ENCODE measurements at regions not wholly inside any gene's neighbourhood (a gene's known extent, or its start where the extent isn't known, plus 50 kb on each side); places are given as distances from the start of the nearest gene placed in this dataset.
"Not testable (repeated sequence)": the region's sequence is repeated elsewhere in the genome, so short reads cannot be mapped to it uniquely, and the experiment has no call there.

- no peak for DNase-seq (ENCODE audit: low spot score)
Observed at GRCh38 chr14:46596236-46596635, 55.3 kb downstream of the RPL10L start.

GRCh38 chr14:46582826-46583225 lies 68.8 kb downstream of the RPL10L start:
- no peak for DNase-seq (ENCODE audit: low spot score)

- DNase-seq (ENCODE audit: low spot score), result no peak
Observed at GRCh38 chr14:46581036-46581671, 70.4 kb downstream of the RPL10L start.

- DNase-seq (ENCODE audit: low spot score), result no peak
Observed at GRCh38 chr14:46574978-46575375, 76.6 kb downstream of the RPL10L start.

- DNase-seq (ENCODE audit: low spot score), result no peak
Observed at GRCh38 chr14:46574221-46574977, 77.2 kb downstream of the RPL10L start.

GRCh38 chr14:46573498-46573897 lies 78.1 kb downstream of the RPL10L start:
- no peak for DNase-seq (ENCODE audit: low spot score)

- no peak for DNase-seq (ENCODE audit: low spot score)
Observed at GRCh38 chr14:46571970-46572369, 79.6 kb downstream of the RPL10L start.

GRCh38 chr14:46568161-46568560 lies 83.4 kb downstream of the RPL10L start:
- not testable (repeated sequence) for DNase-seq (ENCODE audit: low spot score)

GRCh38 chr14:46550836-46551235 lies 100.7 kb downstream of the RPL10L start:
- no peak for DNase-seq (ENCODE audit: low spot score)

- no peak for DNase-seq (ENCODE audit: low spot score)
Observed at GRCh38 chr14:46540986-46541385, 110.6 kb downstream of the RPL10L start.

- DNase-seq (ENCODE audit: low spot score), result no peak
Observed at GRCh38 chr14:46519121-46519520, 132.5 kb downstream of the RPL10L start.

GRCh38 chr14:46508752-46509151 lies 142.8 kb downstream of the RPL10L start:
- DNase-seq (ENCODE audit: low spot score), result not testable (repeated sequence)

- no peak for DNase-seq (ENCODE audit: low spot score)
Observed at GRCh38 chr14:46499521-46499920, 152.1 kb downstream of the RPL10L start.

- no peak for DNase-seq (ENCODE audit: low spot score)
Observed at GRCh38 chr14:46496409-46496808, 155.2 kb downstream of the RPL10L start.

- no peak for DNase-seq (ENCODE audit: low spot score)
Observed at GRCh38 chr14:46490238-46490685, 161.3 kb downstream of the RPL10L start.

- no peak for DNase-seq (ENCODE audit: low spot score)
Observed at GRCh38 chr14:46488374-46488773, 163.2 kb downstream of the RPL10L start.

- DNase-seq (ENCODE audit: low spot score), result no peak
Observed at GRCh38 chr14:46487582-46488350, 163.8 kb downstream of the RPL10L start.

- no peak for DNase-seq (ENCODE audit: low spot score)
Observed at GRCh38 chr14:46482200-46482599, 169.4 kb downstream of the RPL10L start.

GRCh38 chr14:46480817-46481216 lies 170.8 kb downstream of the RPL10L start:
- no peak for DNase-seq (ENCODE audit: low spot score)

GRCh38 chr14:46472261-46472660 lies 179.3 kb downstream of the RPL10L start:
- no peak for DNase-seq (ENCODE audit: low spot score)

GRCh38 chr14:46464341-46464740 lies 187.2 kb downstream of the RPL10L start:
- DNase-seq (ENCODE audit: low spot score), result no peak

- no peak for DNase-seq (ENCODE audit: low spot score)
Observed at GRCh38 chr14:46451800-46452199, 199.8 kb downstream of the RPL10L start.

- no peak for DNase-seq (ENCODE audit: low spot score)
Observed at GRCh38 chr14:46444666-46445065, 206.9 kb downstream of the RPL10L start.
